ENCODE measurements at regions not wholly inside any gene's neighbourhood (a gene's known extent, or its start where the extent isn't known, plus 50 kb on each side); places are given as distances from the start of the nearest gene placed in this dataset.

DNA sequence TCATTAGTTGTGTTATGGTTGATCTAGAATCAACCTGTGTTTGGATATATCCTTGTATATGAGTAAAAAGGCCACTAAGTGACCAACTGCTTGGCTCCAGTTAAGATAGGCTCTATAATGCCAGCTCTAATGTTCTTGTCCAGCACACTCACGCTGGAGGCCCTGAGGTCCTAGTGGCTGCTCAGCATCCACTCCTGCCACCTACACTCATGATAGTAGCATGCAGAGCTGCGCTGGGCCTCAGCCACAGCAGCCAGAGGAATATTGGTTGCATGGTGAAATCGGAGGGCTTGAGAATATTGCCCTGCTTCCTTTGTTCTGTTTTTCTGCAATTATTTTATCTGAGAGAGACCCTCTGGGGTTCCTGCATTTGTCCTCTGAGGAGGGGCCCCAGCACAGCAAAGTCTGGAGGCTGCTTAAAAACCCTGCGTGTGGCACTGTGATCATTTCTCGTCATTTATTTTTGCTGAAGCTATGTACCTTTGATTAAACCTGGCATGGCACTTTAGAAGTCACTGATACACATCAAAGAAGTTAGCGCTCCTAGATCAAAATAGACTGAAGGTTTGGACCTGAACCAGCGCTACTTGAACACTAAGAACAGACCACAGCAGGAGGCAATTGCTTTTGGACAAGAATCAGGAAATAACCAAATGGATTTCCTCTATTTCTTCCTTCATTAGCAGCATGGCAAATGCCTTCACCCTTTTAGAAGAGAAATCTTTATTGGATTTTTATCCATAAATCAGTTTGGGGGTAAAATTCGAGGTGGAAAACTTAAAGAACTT, 398.4 kb upstream of the ID4 start:
- POLR2A ChIA-PET, result no interaction called here
- H2AFZ ChIP-seq (ENCODE audit: low read depth), result no peak overlapping the region
- no peak for TF ChIP-seq RAD21 (IDR thresholded peaks at IDR 0.05; ENCODE audit: low read length)
- TF ChIP-seq ZBTB33 (IDR thresholded peaks at IDR 0.05; ENCODE audit: borderline replicate concordance, low read depth), result no peak
- no peak for TF ChIP-seq FOXM1 (IDR thresholded peaks at IDR 0.05; ENCODE audit: low read depth)
- TF ChIP-seq USF2 (IDR thresholded peaks at IDR 0.05; ENCODE audit: borderline replicate concordance, low read depth, low read length), result no peak
- TF ChIP-seq, protein P1, sequence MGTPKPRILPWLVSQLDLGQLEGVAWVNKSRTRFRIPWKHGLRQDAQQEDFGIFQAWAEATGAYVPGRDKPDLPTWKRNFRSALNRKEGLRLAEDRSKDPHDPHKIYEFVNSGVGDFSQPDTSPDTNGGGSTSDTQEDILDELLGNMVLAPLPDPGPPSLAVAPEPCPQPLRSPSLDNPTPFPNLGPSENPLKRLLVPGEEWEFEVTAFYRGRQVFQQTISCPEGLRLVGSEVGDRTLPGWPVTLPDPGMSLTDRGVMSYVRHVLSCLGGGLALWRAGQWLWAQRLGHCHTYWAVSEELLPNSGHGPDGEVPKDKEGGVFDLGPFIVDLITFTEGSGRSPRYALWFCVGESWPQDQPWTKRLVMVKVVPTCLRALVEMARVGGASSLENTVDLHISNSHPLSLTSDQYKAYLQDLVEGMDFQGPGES (IDR thresholded peaks at IDR 0.05; ENCODE audit: low read depth, low read length), result no peak
- TF ChIP-seq TAF1 (IDR thresholded peaks at IDR 0.05; ENCODE audit: borderline replicate concordance, low read depth, low read length), result no peak
- TF ChIP-seq, protein P2, sequence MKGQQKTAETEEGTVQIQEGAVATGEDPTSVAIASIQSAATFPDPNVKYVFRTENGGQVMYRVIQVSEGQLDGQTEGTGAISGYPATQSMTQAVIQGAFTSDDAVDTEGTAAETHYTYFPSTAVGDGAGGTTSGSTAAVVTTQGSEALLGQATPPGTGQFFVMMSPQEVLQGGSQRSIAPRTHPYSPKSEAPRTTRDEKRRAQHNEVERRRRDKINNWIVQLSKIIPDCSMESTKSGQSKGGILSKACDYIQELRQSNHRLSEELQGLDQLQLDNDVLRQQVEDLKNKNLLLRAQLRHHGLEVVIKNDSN (IDR thresholded peaks at IDR 0.05; ENCODE audit: borderline replicate concordance, low read depth), result no peak
- no peak for TF ChIP-seq JUND (IDR thresholded peaks at IDR 0.05)
- TF ChIP-seq, protein P3, sequence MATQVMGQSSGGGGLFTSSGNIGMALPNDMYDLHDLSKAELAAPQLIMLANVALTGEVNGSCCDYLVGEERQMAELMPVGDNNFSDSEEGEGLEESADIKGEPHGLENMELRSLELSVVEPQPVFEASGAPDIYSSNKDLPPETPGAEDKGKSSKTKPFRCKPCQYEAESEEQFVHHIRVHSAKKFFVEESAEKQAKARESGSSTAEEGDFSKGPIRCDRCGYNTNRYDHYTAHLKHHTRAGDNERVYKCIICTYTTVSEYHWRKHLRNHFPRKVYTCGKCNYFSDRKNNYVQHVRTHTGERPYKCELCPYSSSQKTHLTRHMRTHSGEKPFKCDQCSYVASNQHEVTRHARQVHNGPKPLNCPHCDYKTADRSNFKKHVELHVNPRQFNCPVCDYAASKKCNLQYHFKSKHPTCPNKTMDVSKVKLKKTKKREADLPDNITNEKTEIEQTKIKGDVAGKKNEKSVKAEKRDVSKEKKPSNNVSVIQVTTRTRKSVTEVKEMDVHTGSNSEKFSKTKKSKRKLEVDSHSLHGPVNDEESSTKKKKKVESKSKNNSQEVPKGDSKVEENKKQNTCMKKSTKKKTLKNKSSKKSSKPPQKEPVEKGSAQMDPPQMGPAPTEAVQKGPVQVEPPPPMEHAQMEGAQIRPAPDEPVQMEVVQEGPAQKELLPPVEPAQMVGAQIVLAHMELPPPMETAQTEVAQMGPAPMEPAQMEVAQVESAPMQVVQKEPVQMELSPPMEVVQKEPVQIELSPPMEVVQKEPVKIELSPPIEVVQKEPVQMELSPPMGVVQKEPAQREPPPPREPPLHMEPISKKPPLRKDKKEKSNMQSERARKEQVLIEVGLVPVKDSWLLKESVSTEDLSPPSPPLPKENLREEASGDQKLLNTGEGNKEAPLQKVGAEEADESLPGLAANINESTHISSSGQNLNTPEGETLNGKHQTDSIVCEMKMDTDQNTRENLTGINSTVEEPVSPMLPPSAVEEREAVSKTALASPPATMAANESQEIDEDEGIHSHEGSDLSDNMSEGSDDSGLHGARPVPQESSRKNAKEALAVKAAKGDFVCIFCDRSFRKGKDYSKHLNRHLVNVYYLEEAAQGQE (IDR thresholded peaks at IDR 0.05; ENCODE audit: low read depth, low read length), result no peak
- TF ChIP-seq MXI1 (IDR thresholded peaks at IDR 0.05; ENCODE audit: low read depth, low read length), result no peak
- TF ChIP-seq ELF1 (IDR thresholded peaks at IDR 0.05), result no peak
- no peak for TF ChIP-seq SMC3 (IDR thresholded peaks at IDR 0.05; ENCODE audit: low read depth, low read length)
- no peak for TF ChIP-seq TCF12 (IDR thresholded peaks at IDR 0.05)
- TF ChIP-seq CHD2 (IDR thresholded peaks at IDR 0.05; ENCODE audit: low read length, partially characterized antibody), result no peak
- TF ChIP-seq YY1 (IDR thresholded peaks at IDR 0.05; ENCODE audit: low read depth), result no peak
- TF ChIP-seq FOSL2 (IDR thresholded peaks at IDR 0.05; ENCODE audit: borderline replicate concordance, low read depth), result no peak
- no peak for TF ChIP-seq MEF2A (IDR thresholded peaks at IDR 0.05; ENCODE audit: borderline replicate concordance, low read depth)
- no peak for TF ChIP-seq SIN3A (IDR thresholded peaks at IDR 0.05; ENCODE audit: borderline replicate concordance, low read depth, low read length)
- H4K20me1 ChIP-seq (ENCODE audit: insufficient read depth), result no peaks in the 10 kb centered on the region
- no peaks in the 10 kb centered on the region for H3K9me2 ChIP-seq
- no peak overlapping the region for H3K4me3 ChIP-seq (ENCODE audit: low read depth in 2 of 2, low read length in 1 of 2)
- no peak overlapping the region for H3K9ac ChIP-seq
- H3K36me3 ChIP-seq (replicated peaks in 1 of 2; ENCODE audit: control insufficient read depth in 1 of 2, insufficient read depth in 2 of 2, low read length in 1 of 2), result no peaks in the 10 kb centered on the region
- no peaks in the 10 kb centered on the region for H3K4me1 ChIP-seq (ENCODE audit: control insufficient read depth in 1 of 2, insufficient read depth in 2 of 2, low read depth in 1 of 2, low read length in 1 of 2)
- DNase-seq, result no peak
- H3K4me2 ChIP-seq, result no peak overlapping the region
- WGBS (ENCODE audit: low lambda C conversion rate), result 15% methylated on average over 8 of the region's 8 CpGs
- H3K9me3 ChIP-seq, result no peaks in the 10 kb centered on the region
- no peaks in the 10 kb centered on the region for H3F3A ChIP-seq (replicated peaks; ENCODE audit: insufficient read depth)
- no peaks in the 10 kb centered on the region; the same call in 1 of the 2 replicates for H3K27me3 ChIP-seq (ENCODE audit: insufficient read depth)
- H3K79me2 ChIP-seq (ENCODE audit: insufficient read depth), result no peaks in the 10 kb centered on the region
- CTCF ChIA-PET, result no interaction called here
- H3K27ac ChIP-seq (ENCODE audit: low read depth in 2 of 2, low read length in 1 of 2), result no peak overlapping the region
